Mucosa of descending colon (tissue), 3 donors: ENCODE measurements at regions not wholly inside any gene's neighbourhood (a gene's known extent, or its start where the extent isn't known, plus 50 kb on each side); places are given as distances from the start of the nearest gene placed in this dataset.
A peak's percentile ranks its signal among the peaks of the same experiment; 100 is the strongest.
"Not testable (repeated sequence)": the region's sequence is repeated elsewhere in the genome, so short reads cannot be mapped to it uniquely, and the experiment has no call there.

Experiments used
- ATAC-seq: fragments of 200-7000 bp; cut with Tn5 transposase; one replicate; pipeline ENCODE4 v1.9.1; 2020; ENCODE audit warnings: mild to moderate bottlenecking, moderate library complexity
- DNase-seq, 3 donors: peaks; one replicate each; pipeline ENCODE4 v3.0.0-alpha.2; 2020
- H3K36me3 ChIP-seq: fragments of 200-600 bp; one replicate; pipeline ENCODE4 v1.8.0; 2021; ENCODE audit warnings: low read depth, mild to moderate bottlenecking
- H3K4me1 ChIP-seq: fragments of 200-600 bp; one replicate; pipeline ENCODE4 v1.8.0; 2021; ENCODE audit warnings: low read depth, mild to moderate bottlenecking
- H3K4me3 ChIP-seq: fragments of 200-600 bp; one replicate; pipeline ENCODE4 v1.8.0; 2021; ENCODE audit warnings: mild to moderate bottlenecking
- H3K9me3 ChIP-seq: fragments of 200-600 bp; one replicate; pipeline ENCODE4 v1.8.0; 2021; ENCODE audit warnings: mild to moderate bottlenecking
- CTCF ChIP-seq: fragments of 200-600 bp; IDR thresholded peaks from one replicate; pipeline ENCODE4 v1.8.0; 2022; ENCODE audit warnings: antibody characterized with exemption, mild to moderate bottlenecking
- intact Hi-C, 2 donors: fragments of 100-400 bp; cut with DNase I in 1 of 2; cut with micrococcal nuclease in 1 of 2; formaldehyde crosslinking; loops; one replicate each; pipeline versions ENCODE4 v1.11.0 to v1.11.1; 2022; cut with DNase I, micrococcal nuclease
- donor health status: DM: no; HTN: no; CAD: no; lungs with moderate emphysema.
- donor health status: DM: no; HTN: no; CAD: no.
- donor health status: DM: no; HTN: yes; CAD: no.

DNA sequence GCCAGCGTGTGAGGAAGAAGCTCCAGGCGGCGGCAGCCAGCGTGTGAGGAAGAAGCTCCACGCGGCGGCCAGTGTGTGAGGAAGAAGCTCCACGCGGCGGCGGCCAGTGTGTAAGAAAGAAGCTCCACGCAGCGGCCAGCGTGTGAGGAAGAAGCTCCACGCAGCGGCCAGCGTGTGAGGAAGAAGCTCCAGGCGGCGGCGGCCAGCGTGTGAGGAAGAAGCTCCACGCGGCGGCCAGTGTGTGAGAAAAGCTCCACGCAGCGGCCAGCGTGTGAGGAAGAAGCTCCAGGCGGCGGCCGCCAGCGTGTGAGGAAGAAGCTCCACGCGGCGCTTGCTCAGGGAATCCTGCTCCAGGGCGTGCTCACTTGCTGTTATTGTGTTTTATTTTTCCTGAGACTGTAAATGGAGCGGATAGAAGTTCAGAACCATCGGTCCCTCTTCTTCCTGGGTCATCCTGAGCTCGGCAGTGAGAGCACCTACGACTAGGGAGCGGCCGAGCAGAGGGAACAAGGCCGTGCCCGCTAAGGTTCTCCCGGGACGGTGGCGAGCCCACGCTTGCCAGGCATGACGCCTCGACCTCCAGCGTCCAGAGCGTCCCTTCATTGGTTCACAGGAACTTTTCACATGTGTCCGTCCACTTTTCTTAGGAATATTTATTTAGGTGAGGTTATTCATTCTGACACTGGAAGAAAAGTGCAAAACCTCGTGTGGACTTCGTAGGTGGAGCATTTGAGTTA, 94.2 kb downstream of the TMEM18 start:
- intact Hi-C loops: no loop called here
- DNase-seq: no peak
- Histone ChIP-seq H3K9me3 (no peaks in the 10 kb centered on the region), H3K36me3 (no peaks in the 10 kb centered on the region), H3K4me3 (no peak overlapping the region), H3K4me1 (no peaks in the 10 kb centered on the region)
- no peak for TF ChIP-seq CTCF
- ATAC-seq: no peak

GRCh38 chr2:582289-582688, 94.9 kb downstream of the TMEM18 start:
- H3K9me3 ChIP-seq, H3K4me3 ChIP-seq, ATAC-seq, H3K36me3 ChIP-seq, H3K4me1 ChIP-seq, intact Hi-C loops: not testable (repeated sequence)
- peak in 1 of 3 donors; percentile 39 for DNase-seq

- DNase-seq: no peak
- Histone ChIP-seq H3K4me3 (no peak overlapping the region), H3K4me1 (no peaks in the 10 kb centered on the region), H3K36me3 (no peaks in the 10 kb centered on the region), H3K9me3 (no peaks in the 10 kb centered on the region)
- intact Hi-C loops: no loop called here
- no peak for ATAC-seq
- TF ChIP-seq CTCF: no peak
Measured at GRCh38 chr2:579961-580360, 97.2 kb downstream of the TMEM18 start.

GRCh38 chr2:579351-579886, 97.8 kb downstream of the TMEM18 start:
- no peak for TF ChIP-seq CTCF
- Histone ChIP-seq H3K4me3 (no peak overlapping the region), H3K4me1 (no peaks in the 10 kb centered on the region), H3K9me3 (no peaks in the 10 kb centered on the region), H3K36me3 (no peaks in the 10 kb centered on the region)
- intact Hi-C loops: no loop called here
- no peak for ATAC-seq
- DNase-seq: no peak

GRCh38 chr2:576292-576691, 100.9 kb downstream of the TMEM18 start:
- intact Hi-C loops: no loop called here
- H3K9me3 ChIP-seq: peaks cover 2% of the 10 kb centered on the region
- no peak for TF ChIP-seq CTCF
- no peak overlapping the region for H3K4me3 ChIP-seq
- DNase-seq: no peak
- H3K36me3 ChIP-seq: no peaks in the 10 kb centered on the region
- no peak for ATAC-seq
- H3K4me1 ChIP-seq: no peaks in the 10 kb centered on the region

DNA sequence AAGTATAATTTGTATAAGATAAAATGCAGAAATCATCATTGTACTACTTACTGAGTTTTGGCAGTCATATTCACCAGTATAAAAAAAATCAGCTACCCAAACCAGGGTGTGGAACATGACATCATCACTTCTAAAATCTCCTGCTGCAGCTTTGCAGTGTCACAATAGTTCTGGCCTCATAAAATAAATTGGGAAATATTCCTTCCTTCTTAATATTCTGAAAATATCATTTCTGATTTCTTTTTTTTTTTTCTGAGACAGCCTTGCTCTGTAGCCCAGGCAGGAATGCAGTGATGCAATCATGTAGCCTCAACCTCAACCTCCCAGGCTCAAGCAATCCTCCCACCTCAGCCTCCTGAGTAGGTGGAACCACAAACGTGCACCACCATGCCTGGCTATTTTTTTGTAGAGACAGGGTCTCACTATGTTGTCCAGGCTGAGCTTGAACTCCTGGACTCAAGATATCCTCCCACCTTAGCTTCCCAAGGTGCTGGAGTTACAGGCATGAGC, 101.4 kb downstream of the TMEM18 start:
- no peak for TF ChIP-seq CTCF
- H3K4me1 ChIP-seq: no peaks in the 10 kb centered on the region
- H3K9me3 ChIP-seq: peaks cover 5% of the 10 kb centered on the region
- DNase-seq (no peak), ATAC-seq (no peak)
- no peaks in the 10 kb centered on the region for H3K36me3 ChIP-seq
- no peak overlapping the region for H3K4me3 ChIP-seq
- intact Hi-C loops: no loop called here
